ENCODE measurements at regions not wholly inside any gene's neighbourhood (a gene's known extent, or its start where the extent isn't known, plus 50 kb on each side); places are given as distances from the start of the nearest gene placed in this dataset.

DNA sequence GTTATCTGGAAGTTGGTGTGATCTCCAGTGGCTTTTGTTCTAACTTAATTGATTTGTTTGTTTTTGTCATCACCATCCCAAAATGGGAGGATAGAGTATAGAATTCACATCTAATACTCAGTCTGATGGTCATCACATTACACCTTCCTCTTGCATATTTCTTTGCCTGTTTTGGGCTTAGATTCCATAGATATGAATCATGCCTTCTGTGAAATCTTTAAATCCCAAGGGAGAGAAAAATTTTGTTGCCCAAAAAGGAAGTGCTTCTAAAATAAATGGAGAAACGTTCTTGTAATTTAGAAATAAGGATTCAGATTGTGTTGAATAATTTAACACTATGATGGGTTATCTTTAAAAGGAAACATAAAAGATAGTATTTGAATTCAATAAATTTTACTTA is 446.0 kb upstream of the LRRC7 start:
- no peak for ATAC-seq
- Histone ChIP-seq H3K27me3 (no peaks in the 10 kb centered on the region), H3K9me3 (no peaks in the 10 kb centered on the region), H3K27ac (no peak overlapping the region), H3K36me3 (no peaks in the 10 kb centered on the region), H3K4me1 (peaks cover 0 to 5% (median 0%) of the 10 kb centered on the region in 12 donors), H3K4me3 (no peak overlapping the region)
- DNase-seq: no peak
- no peak for TF ChIP-seq POLR2A (IDR thresholded peaks at IDR 0.05)
- TF ChIP-seq, protein P1, sequence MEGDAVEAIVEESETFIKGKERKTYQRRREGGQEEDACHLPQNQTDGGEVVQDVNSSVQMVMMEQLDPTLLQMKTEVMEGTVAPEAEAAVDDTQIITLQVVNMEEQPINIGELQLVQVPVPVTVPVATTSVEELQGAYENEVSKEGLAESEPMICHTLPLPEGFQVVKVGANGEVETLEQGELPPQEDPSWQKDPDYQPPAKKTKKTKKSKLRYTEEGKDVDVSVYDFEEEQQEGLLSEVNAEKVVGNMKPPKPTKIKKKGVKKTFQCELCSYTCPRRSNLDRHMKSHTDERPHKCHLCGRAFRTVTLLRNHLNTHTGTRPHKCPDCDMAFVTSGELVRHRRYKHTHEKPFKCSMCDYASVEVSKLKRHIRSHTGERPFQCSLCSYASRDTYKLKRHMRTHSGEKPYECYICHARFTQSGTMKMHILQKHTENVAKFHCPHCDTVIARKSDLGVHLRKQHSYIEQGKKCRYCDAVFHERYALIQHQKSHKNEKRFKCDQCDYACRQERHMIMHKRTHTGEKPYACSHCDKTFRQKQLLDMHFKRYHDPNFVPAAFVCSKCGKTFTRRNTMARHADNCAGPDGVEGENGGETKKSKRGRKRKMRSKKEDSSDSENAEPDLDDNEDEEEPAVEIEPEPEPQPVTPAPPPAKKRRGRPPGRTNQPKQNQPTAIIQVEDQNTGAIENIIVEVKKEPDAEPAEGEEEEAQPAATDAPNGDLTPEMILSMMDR (IDR thresholded peaks at IDR 0.05): no peak
- 28 to 51% (median 35%) methylated on average over 1 of the region's 1 CpG for WGBS, 4 donors
- intact Hi-C loops (cut with DNase I): no loop called here

DNA sequence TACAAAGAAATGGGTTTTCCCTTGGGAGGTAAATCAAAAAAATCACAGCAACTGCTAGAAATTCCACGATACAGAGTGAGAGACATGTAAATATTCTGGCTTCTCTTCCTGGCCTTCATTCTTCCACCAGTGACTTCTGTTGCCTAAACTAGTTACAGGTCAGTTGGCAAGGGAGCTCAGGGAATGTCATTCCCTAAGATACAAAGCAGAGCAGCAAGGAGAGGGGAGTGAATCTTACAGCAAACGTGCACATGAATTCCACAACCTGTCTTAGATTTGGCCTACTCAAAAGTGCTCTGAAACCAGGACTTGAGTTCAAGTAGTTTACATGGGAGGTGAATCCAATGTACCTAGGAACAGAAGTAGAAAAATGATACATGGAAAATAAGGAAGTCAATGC is 445.3 kb upstream of the LRRC7 start:
- H3K4me1 ChIP-seq: peaks cover 0 to 5% (median 0%) of the 10 kb centered on the region in 12 donors
- intact Hi-C loops (cut with DNase I): no loop called here
- no peak overlapping the region for H3K4me3 ChIP-seq
- H3K27ac ChIP-seq: no peak overlapping the region
- no peaks in the 10 kb centered on the region for H3K9me3 ChIP-seq
- TF ChIP-seq POLR2A (IDR thresholded peaks at IDR 0.05): no peak
- TF ChIP-seq, protein P1 (IDR thresholded peaks at IDR 0.05): no peak
- no peak for ATAC-seq
- DNase-seq: no peak
- WGBS, 4 donors: 19 to 34% (median 27%) methylated on average over 2 of the region's 2 CpGs
- no peaks in the 10 kb centered on the region for H3K36me3 ChIP-seq
- no peaks in the 10 kb centered on the region for H3K27me3 ChIP-seq

DNA sequence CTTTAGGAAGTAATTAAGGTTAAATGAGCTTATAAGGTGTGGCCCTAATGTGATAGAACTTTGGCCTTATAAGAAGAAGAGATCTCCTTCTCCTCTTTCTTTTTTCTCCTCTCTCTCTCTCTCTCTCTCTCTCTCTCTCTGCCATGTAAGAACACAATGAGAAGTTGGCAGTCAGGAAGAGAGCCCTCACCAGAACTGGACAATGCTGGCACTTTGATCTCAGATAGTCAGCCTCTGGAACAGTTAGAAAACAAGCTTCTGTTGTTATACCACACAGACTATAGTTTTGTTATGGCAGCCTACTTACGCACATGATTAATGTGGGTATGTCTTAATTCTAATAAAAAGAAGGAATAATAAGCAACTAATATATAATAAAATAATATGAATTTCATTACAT is 444.2 kb upstream of the LRRC7 start:
- H3K4me1 ChIP-seq: peaks cover 0 to 5% (median 0%) of the 10 kb centered on the region in 12 donors
- H3K36me3 ChIP-seq: no peaks in the 10 kb centered on the region
- 95 to 99% (median 96%) methylated on average over 1 of the region's 1 CpG for WGBS, 4 donors
- H3K9me3 ChIP-seq: no peaks in the 10 kb centered on the region
- H3K27me3 ChIP-seq: no peaks in the 10 kb centered on the region
- no peak overlapping the region for H3K4me3 ChIP-seq
- DNase-seq (no peak), ATAC-seq (no peak)
- H3K27ac ChIP-seq: no peak overlapping the region
- intact Hi-C loops (cut with DNase I): no loop called here
- TF ChIP-seq, protein P1 (IDR thresholded peaks at IDR 0.05): no peak
- TF ChIP-seq POLR2A (IDR thresholded peaks at IDR 0.05): no peak

DNA sequence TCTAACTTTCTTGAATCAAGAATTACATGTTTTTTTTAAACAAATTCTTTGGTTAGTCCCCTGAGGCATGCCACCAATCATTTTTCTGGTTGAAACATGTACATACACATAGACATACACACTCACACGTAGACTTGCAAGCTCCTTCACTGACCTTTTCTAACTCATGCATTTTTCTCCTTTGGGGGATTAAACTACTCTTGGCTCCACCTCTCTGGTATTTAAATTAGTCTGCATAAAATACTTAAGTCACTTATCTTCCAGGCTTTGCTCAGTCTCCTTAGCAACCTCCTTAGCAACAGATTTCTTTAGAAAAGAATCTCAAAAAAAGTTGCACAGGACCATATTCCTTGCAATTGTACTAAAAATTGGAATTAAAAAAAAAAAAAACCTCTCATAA is 440.9 kb upstream of the LRRC7 start:
- peaks cover 0 to 5% (median 0%) of the 10 kb centered on the region in 12 donors for H3K4me1 ChIP-seq
- H3K27me3 ChIP-seq: no peaks in the 10 kb centered on the region
- no peaks in the 10 kb centered on the region for H3K9me3 ChIP-seq
- no peak for TF ChIP-seq POLR2A (IDR thresholded peaks at IDR 0.05)
- TF ChIP-seq, protein P1 (IDR thresholded peaks at IDR 0.05): no peak
- DNase-seq (no peak), ATAC-seq (no peak)
- no peaks in the 10 kb centered on the region for H3K36me3 ChIP-seq
- H3K4me3 ChIP-seq: no peak overlapping the region
- intact Hi-C loops (cut with DNase I): no loop called here
- H3K27ac ChIP-seq: no peak overlapping the region
- 48 to 67% (median 61%) methylated on average over 1 of the region's 1 CpG for WGBS, 4 donors
